NCI-H146 treated with DMSO at 0.1 percent for 48 hours (cell line): ENCODE measurements at regions not wholly inside any gene's neighbourhood (a gene's known extent, or its start where the extent isn't known, plus 50 kb on each side); places are given as distances from the start of the nearest gene placed in this dataset.

Experiments
- DNase-seq: peaks from one replicate; lab custom pipeline; 2025; ENCODE audit not compliant: unreplicated experiment; lab: John Stamatoyannopoulos, UW

DNA sequence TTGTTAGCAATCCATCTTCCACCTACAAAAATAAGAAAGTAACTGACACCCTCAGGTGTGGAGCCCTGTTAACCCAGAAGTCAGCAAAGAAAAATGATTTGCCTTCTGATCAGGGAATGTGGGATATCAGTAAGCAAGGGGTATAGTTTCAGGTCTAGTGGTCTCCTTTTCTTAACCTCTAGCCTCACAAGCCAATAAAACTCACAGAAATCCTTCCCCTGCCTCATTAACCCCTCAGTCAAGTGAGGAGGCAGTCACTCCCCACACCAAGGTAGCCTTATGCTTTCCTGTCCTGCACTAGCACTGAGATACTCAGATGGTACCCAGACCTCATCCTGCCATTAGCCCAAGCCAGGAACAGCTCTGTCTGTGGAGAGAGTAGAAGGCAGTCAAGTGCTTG, 103.4 kb upstream of the VASH1 start:
- no peak for DNase-seq

GRCh38 chr14:76662580-76662979, 98.7 kb upstream of the VASH1 start:
- DNase-seq: no peak

- DNase-seq: no peak
Measured at GRCh38 chr14:76664790-76665189, 96.5 kb upstream of the VASH1 start.

GRCh38 chr14:76666746-76667145, 94.5 kb upstream of the VASH1 start:
- DNase-seq: no peak

DNA sequence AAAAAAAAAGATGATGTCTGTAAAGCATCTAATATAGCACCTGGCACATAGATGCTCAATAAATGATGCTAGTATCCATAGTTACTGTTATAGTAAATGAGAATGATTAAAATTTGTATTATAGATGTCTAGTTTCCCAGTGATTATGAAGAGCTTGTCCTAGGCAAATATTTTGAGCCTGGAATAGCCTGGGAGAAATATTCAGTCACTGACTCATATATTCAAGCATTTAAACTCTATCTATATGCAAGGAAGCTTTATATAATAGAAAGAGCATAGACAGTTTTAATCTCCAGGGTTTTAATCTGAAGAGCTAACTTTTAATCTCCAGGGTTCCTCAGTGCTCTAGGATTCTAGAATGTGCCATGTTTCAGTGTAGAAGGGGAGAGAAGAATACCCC, 91.5 kb upstream of the VASH1 start:
- no peak for DNase-seq

- DNase-seq: no peak
Measured at GRCh38 chr14:76672123-76672522, 89.1 kb upstream of the VASH1 start.

GRCh38 chr14:76673261-76673660, 88.0 kb upstream of the VASH1 start:
- no peak for DNase-seq

- no peak for DNase-seq
Measured at GRCh38 chr14:76675046-76675445, 86.2 kb upstream of the VASH1 start.

- no peak for DNase-seq
Measured at GRCh38 chr14:76676539-76676938, 84.7 kb upstream of the VASH1 start.

- no peak for DNase-seq
Measured at GRCh38 chr14:76677534-76678145, 83.6 kb upstream of the VASH1 start.

GRCh38 chr14:76678244-76678800, 82.9 kb upstream of the VASH1 start:
- no peak for DNase-seq

GRCh38 chr14:76682367-76682766, 78.9 kb upstream of the VASH1 start:
- no peak for DNase-seq

DNA sequence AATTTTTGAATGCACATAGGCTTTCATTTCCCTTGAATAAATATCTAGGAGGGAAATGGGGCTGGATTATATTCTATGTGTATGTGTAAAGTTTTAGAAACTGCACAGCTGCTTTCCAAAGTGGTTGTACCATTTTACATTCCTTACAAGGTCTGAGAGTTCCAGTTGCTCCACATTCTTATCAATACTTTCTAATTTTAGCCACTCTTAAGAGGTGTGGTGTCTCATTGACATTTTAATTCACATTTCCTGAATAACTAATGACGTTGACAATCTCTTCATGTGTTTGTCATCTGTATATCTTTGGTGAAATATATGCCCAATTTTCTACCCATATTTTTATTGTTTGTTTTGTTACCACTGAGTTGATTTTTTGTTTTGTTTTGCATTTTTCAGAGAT, 74.6 kb upstream of the VASH1 start:
- DNase-seq: no peak

GRCh38 chr14:76687611-76688382, 73.5 kb upstream of the VASH1 start:
- no peak for DNase-seq

GRCh38 chr14:76688383-76688671, 72.9 kb upstream of the VASH1 start:
- no peak for DNase-seq

GRCh38 chr14:76690502-76691105, 70.7 kb upstream of the VASH1 start:
- no peak for DNase-seq

DNA sequence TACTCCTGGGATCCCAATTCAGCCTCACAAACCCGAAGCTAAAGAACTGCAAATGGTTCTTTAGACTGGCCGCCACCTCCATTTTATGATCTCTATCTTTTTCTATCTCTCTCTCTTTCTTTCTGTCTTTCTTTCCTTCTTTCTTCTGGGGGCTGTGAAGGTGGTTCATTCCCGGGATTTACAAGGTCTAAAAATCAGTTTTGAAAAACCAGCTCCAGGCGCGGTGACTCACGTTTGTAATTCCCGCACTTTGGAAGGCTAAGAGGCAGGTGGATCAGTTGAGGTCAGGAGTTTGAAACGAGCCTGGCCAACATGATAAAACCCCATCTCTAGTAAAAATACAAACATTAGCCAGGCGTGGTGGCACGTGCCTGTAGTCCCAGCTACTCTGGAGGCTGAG, 67.2 kb upstream of the VASH1 start:
- no peak for DNase-seq

DNA sequence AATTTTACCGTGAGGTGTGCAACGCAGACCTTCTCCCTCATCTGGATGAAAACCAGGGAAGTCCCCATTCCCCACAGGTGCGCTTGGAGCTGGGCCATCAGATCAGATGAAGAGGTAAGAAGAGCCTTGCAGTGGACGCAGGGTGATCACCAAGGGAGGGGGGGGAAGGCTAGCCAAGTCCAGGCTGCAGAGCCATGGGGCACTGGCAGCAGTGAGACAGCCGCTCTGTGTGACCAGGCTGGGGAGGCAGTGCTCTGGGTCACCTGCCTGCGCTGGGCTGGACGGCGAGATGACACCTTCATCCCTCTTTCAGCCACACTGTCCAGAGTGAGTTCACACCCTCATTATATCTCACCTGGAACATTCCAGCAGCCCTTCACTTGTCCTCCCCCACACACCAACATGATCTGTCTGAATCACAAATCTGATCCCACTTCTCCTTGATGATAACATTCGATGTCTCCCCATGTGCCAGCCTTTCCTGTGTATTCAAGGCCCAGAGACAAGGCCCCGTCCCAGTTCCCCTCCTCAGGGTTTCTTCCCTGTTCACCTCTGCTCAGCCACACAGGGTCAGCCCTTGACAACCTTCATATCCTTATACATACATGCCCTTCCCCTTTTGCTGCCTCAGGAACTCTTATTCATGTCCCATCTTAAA, 65.9 kb upstream of the VASH1 start:
- DNase-seq: no peak

DNA sequence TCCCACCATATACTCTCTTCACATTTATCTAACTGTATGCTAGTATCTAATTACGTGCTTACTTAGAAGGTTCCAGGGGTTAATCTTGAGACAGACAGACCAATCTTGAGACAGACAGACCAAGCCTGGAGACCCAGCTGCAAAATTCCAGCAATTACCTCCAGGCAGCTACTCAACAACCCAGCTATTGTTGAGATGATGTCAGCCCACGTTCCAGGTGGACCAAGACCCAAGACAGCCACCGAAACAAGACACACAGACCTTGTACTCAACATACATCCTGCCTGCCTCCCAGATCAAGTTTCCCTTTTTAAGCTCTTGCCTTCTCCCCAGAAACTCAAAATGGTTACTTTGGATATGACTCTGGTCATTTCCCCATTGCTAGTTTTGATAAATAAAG, 64.9 kb upstream of the VASH1 start:
- DNase-seq: no peak

DNA sequence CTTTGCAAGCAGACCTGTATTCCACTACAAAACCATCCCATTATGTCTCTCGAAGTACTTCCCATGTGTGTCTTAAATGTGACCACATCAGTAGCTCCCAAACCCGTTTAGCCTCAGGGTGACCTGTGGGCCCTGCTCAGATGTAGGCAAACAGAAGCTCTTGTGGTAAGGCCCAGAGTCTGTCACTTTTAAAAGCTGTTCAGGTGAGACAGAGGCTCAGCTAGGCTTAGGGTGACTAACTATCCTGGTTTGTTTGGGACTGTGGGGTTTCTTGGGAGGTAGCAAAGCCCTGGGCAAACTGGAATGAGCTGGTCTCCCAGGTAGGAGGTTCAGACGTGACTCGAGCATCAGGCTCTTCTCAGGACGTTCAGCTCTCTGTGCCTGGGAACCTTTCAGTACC, 64.5 kb upstream of the VASH1 start:
- DNase-seq: no peak

- DNase-seq: no peak
Measured at GRCh38 chr14:76697246-76697905, 63.9 kb upstream of the VASH1 start.
